Thoracic aorta (tissue), 2 donors: ENCODE measurements at regions not wholly inside any gene's neighbourhood (a gene's known extent, or its start where the extent isn't known, plus 50 kb on each side); places are given as distances from the start of the nearest gene placed in this dataset.

Experiments used
- ATAC-seq: fragments of 150-250 bp; one replicate; pipeline ENCODE4 v1.8.0; 2017; ENCODE audit warnings: low read depth; ENCODE audit not compliant: insufficient number of reproducible peaks, low FRiP score
- DNase-seq: peaks from one replicate; pipeline ENCODE4 v3.0.0-alpha.2; 2020; ENCODE audit warnings: low spot score
- H3K27ac ChIP-seq, 2 donors: fragments of 200-600 bp; sonication (generic); 1 replicate in 1 of 2; 2 replicates in 1 of 2; pipeline ENCODE4 v1.5.1; 2016; ENCODE audit warnings: mild to moderate bottlenecking in 2 of 2, moderate library complexity in 2 of 2
- H3K27me3 ChIP-seq: fragments of 200-600 bp; sonication (generic); replicated peaks from 2 replicates; pipeline ENCODE4 v1.6.0; 2016; ENCODE audit warnings: mild to moderate bottlenecking; ENCODE audit not compliant: insufficient read depth
- H3K36me3 ChIP-seq: fragments of 200-600 bp; sonication (generic); one replicate; pipeline ENCODE4 v1.5.1; 2016
- H3K4me1 ChIP-seq, 2 donors: fragments of 200-600 bp; sonication (generic); 1 replicate in 1 of 2; 2 replicates in 1 of 2; pipeline versions ENCODE4 v1.5.1 to v1.6.0; 2016; ENCODE audit warnings: low read depth in 2 of 2, mild to moderate bottlenecking in 1 of 2; ENCODE audit not compliant: control insufficient read depth in 1 of 2
- H3K4me3 ChIP-seq: fragments of 200-600 bp; sonication (generic); 2 replicates; pipeline ENCODE4 v1.5.1; 2016; ENCODE audit warnings: mild to moderate bottlenecking
- H3K9me3 ChIP-seq: fragments of 200-600 bp; sonication (generic); 2 replicates; pipeline ENCODE4 v1.5.1; 2016
- TF ChIP-seq, protein P1 (sequence below): fragments of 200-600 bp; sonication (generic); IDR thresholded peaks from one replicate; pipeline ENCODE4 v1.5.1; 2019; ENCODE audit warnings: antibody characterized with exemption

DNA sequence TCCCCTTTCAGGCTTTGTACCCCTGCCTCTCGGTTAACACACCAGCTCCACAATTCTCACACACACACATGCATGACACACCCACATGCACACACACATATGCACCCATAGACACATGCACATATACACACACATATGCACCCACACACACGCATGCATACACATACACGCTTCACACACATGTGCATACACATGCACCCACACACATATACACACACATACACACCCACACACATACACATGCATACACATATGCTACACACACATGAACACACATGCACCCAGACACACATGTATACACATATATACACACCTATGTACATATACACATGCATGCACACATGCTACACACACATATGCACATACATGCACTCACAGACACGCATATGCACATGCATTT lies 61.7 kb upstream of the SLC25A33 start:
- H3K4me1 ChIP-seq = no peaks in the 10 kb centered on the region
- H3K9me3 ChIP-seq = no peaks in the 10 kb centered on the region
- H3K27me3 ChIP-seq = no peaks in the 10 kb centered on the region
- ATAC-seq = no peak
- H3K4me3 ChIP-seq = no peak overlapping the region
- H3K27ac ChIP-seq = no peak overlapping the region
- DNase-seq = no peak
- no peaks in the 10 kb centered on the region for H3K36me3 ChIP-seq
- TF ChIP-seq, protein P1, sequence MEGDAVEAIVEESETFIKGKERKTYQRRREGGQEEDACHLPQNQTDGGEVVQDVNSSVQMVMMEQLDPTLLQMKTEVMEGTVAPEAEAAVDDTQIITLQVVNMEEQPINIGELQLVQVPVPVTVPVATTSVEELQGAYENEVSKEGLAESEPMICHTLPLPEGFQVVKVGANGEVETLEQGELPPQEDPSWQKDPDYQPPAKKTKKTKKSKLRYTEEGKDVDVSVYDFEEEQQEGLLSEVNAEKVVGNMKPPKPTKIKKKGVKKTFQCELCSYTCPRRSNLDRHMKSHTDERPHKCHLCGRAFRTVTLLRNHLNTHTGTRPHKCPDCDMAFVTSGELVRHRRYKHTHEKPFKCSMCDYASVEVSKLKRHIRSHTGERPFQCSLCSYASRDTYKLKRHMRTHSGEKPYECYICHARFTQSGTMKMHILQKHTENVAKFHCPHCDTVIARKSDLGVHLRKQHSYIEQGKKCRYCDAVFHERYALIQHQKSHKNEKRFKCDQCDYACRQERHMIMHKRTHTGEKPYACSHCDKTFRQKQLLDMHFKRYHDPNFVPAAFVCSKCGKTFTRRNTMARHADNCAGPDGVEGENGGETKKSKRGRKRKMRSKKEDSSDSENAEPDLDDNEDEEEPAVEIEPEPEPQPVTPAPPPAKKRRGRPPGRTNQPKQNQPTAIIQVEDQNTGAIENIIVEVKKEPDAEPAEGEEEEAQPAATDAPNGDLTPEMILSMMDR = no peak

DNA sequence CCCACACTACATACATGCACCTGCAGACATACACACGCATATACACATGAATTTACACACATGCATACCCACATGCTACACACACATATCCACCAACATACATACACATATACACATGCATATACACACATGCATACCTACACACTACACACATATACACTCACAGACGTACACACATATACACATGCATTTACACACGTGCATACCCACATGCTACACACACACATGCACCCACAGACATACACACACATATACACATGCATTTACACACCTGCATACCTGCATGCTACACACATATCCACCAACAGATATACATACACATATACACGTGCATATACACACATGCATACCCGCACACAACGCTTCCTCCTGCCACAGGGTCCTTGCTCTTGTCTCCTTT lies 61.2 kb upstream of the SLC25A33 start:
- Histone ChIP-seq H3K9me3 (no peaks in the 10 kb centered on the region), H3K27me3 (no peaks in the 10 kb centered on the region), H3K4me3 (no peak overlapping the region), H3K27ac (no peak overlapping the region), H3K4me1 (no peaks in the 10 kb centered on the region), H3K36me3 (no peaks in the 10 kb centered on the region)
- TF ChIP-seq, protein P1 = no peak
- ATAC-seq = no peak
- DNase-seq = no peak

DNA sequence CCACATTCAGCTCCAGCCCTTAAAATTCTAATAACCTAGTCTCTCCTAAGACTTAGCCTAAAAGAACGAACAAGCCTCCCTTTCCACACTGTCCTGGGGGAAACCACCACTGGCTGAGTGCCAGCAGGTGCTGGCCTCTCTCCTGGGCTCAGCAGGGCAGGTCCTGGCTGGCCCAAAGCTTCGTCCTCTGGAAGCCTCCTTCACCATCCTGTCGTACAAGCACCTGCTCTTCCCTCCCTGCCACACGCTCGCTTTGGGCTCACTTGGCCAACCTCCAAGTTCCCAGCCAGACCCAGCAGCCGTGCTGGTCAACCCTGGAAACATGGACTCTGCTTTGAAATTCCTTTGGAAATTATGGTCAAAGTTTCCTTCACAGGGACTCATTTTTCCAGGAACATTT lies 58.2 kb upstream of the SLC25A33 start:
- DNase-seq = no peak
- no peak overlapping the region for H3K4me3 ChIP-seq
- TF ChIP-seq, protein P1 = no peak
- no peak overlapping the region for H3K27ac ChIP-seq
- H3K27me3 ChIP-seq = no peaks in the 10 kb centered on the region
- no peaks in the 10 kb centered on the region for H3K4me1 ChIP-seq
- no peak for ATAC-seq
- no peaks in the 10 kb centered on the region for H3K36me3 ChIP-seq
- no peaks in the 10 kb centered on the region for H3K9me3 ChIP-seq

DNA sequence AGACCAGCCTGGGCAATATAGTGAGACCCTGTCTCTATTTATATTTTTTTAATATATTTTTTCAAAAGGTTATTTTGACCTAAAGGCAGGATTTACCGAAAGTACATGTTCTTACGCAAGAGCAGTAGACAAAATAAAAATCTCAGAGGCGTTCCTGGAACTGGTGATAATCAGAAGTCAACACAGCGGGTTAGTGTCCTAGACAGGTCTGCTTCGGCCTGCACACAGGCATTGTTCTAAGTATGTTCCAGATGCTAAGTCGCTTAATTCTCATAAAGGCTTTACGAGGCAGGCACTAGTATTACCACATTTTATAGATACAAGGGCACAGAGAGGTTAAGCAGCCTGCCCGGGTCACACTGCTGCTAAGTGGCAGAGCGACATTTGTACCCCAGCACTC lies 56.9 kb upstream of the SLC25A33 start:
- ATAC-seq (no peak), DNase-seq (no peak)
- H3K27ac ChIP-seq = no peak overlapping the region
- H3K4me1 ChIP-seq = no peaks in the 10 kb centered on the region
- H3K4me3 ChIP-seq = no peak overlapping the region
- no peaks in the 10 kb centered on the region for H3K36me3 ChIP-seq
- TF ChIP-seq, protein P1 = no peak
- no peaks in the 10 kb centered on the region for H3K27me3 ChIP-seq
- H3K9me3 ChIP-seq = no peaks in the 10 kb centered on the region

DNA sequence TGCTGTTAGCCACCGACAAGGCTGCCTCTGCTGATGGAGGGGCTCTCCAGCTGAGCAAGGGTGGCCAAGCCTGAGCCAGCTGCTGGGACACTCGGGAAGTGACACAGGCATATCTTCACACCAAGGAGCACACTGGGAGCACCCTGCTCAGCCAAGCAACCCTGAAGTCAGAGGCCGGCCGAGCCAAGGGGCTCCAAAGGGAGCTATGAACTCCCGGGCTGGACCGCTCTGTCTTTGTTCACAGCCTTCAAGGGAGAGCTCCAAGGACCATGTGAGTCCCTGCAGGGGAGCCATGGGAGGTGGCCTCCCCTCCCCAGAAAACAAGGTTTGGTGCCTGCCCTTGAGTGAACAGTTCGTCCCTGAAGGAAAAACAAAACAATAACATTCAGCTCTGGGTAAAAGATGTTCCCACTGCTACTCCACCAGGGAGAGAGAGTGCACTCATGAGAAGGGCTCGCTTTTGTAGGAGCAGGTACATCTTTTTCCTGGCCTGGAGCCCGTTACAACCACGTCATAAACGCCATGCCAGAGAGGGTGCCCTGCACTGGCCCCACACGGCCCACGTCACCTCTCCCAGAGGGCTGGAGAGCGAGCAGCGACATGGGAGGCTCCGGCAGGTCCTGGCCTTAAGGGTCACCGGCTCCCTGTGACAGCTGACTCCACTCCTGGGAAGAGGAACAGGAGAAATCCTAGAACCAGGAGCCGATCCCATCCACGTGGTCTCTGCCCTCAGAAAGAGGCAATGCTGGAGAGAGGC lies 56.3 kb upstream of the SLC25A33 start:
- H3K4me3 ChIP-seq = no peak overlapping the region
- TF ChIP-seq, protein P1 = no peak
- H3K9me3 ChIP-seq = no peaks in the 10 kb centered on the region
- no peaks in the 10 kb centered on the region for H3K27me3 ChIP-seq
- DNase-seq (no peak), ATAC-seq (no peak)
- no peak overlapping the region for H3K27ac ChIP-seq
- no peaks in the 10 kb centered on the region for H3K36me3 ChIP-seq
- no peaks in the 10 kb centered on the region for H3K4me1 ChIP-seq
